HUES6 (cell line): ENCODE measurements at regions not wholly inside any gene's neighbourhood (a gene's known extent, or its start where the extent isn't known, plus 50 kb on each side); places are given as distances from the start of the nearest gene placed in this dataset.
"Not testable (repeated sequence)": the region's sequence is repeated elsewhere in the genome, so short reads cannot be mapped to it uniquely, and the experiment has no call there.

Experiments used
- H3K27ac ChIP-seq: 2 replicates; pipeline ENCODE4 v1.7.0; 2013; ENCODE audit warnings: low read depth, mild to moderate bottlenecking, low read length, inconsistent platforms
- H3K27me3 ChIP-seq: 2 replicates; pipeline ENCODE4 v1.6.1; 2013; ENCODE audit warnings: low read length; ENCODE audit not compliant: control insufficient read depth, insufficient read depth
- H3K36me3 ChIP-seq: 2 replicates; pipeline ENCODE4 v1.6.1; 2013; ENCODE audit warnings: low read length; ENCODE audit not compliant: control insufficient read depth, insufficient read depth
- H3K4me1 ChIP-seq: 2 replicates; pipeline ENCODE4 v1.6.1; 2013; ENCODE audit warnings: low read length; ENCODE audit not compliant: control insufficient read depth, insufficient read depth
- H3K4me3 ChIP-seq: 2 replicates; pipeline ENCODE4 v1.5.1; 2013; ENCODE audit warnings: low read depth, low read length
- H3K9ac ChIP-seq: one replicate; pipeline ENCODE4 v1.6.1; 2013; ENCODE audit warnings: mild to moderate bottlenecking, low read length
- H3K9me3 ChIP-seq: 2 replicates; pipeline ENCODE4 v1.6.1; 2013; ENCODE audit warnings: low read depth, low read length; ENCODE audit not compliant: control insufficient read depth, insufficient read depth

GRCh38 chr5:25339541-25339940 is 694.8 kb upstream of the CDH10 start:
- Histone ChIP-seq H3K4me3 (no peak overlapping the region), H3K27ac (no peak overlapping the region), H3K9me3 (no peaks in the 10 kb centered on the region), H3K4me1 (no peaks in the 10 kb centered on the region), H3K9ac (no peak overlapping the region), H3K36me3 (no peaks in the 10 kb centered on the region), H3K27me3 (no peaks in the 10 kb centered on the region)

GRCh38 chr5:25334350-25334749 is 689.6 kb upstream of the CDH10 start:
- Histone ChIP-seq H3K27me3 (no peaks in the 10 kb centered on the region), H3K27ac (no peak overlapping the region)

GRCh38 chr5:25330721-25331120 is 685.9 kb upstream of the CDH10 start:
- Histone ChIP-seq H3K36me3 (no peaks in the 10 kb centered on the region), H3K27ac (no peak overlapping the region), H3K27me3 (no peaks in the 10 kb centered on the region), H3K9me3 (peaks cover 10% of the 10 kb centered on the region), H3K4me3 (no peak overlapping the region), H3K9ac (no peak overlapping the region), H3K4me1 (no peaks in the 10 kb centered on the region)

More at GRCh38 chr5:25334350-25334749, 689.6 kb upstream of the CDH10 start:
- Histone ChIP-seq H3K4me3 (no peak overlapping the region), H3K36me3 (no peaks in the 10 kb centered on the region), H3K9ac (no peak overlapping the region), H3K9me3 (peaks cover 10% of the 10 kb centered on the region), H3K4me1 (no peaks in the 10 kb centered on the region)

- Histone ChIP-seq H3K27ac (no peak overlapping the region), H3K4me1 (no peaks in the 10 kb centered on the region), H3K27me3 (no peaks in the 10 kb centered on the region), H3K4me3 (no peak overlapping the region), H3K9me3 (peaks cover 10% of the 10 kb centered on the region), H3K9ac (no peak overlapping the region), H3K36me3 (no peaks in the 10 kb centered on the region)
Measured at GRCh38 chr5:25327172-25327571, 682.4 kb upstream of the CDH10 start.

- Histone ChIP-seq H3K27ac (no peak overlapping the region), H3K4me3 (no peak overlapping the region)
Measured at GRCh38 chr5:25301836-25302235, 657.1 kb upstream of the CDH10 start.

GRCh38 chr5:25295067-25295466 is 650.3 kb upstream of the CDH10 start:
- no peak overlapping the region for H3K9ac ChIP-seq
- H3K9me3 ChIP-seq: no peaks in the 10 kb centered on the region
- no peak overlapping the region for H3K4me3 ChIP-seq
- H3K36me3 ChIP-seq: no peaks in the 10 kb centered on the region
- no peak overlapping the region for H3K27ac ChIP-seq
- H3K4me1 ChIP-seq: no peaks in the 10 kb centered on the region
- H3K27me3 ChIP-seq: no peaks in the 10 kb centered on the region

More at GRCh38 chr5:25301836-25302235, 657.1 kb upstream of the CDH10 start:
- Histone ChIP-seq H3K36me3 (no peaks in the 10 kb centered on the region), H3K9me3 (no peaks in the 10 kb centered on the region), H3K27me3 (no peaks in the 10 kb centered on the region), H3K9ac (no peak overlapping the region), H3K4me1 (no peaks in the 10 kb centered on the region)

- H3K4me1 ChIP-seq, H3K27me3 ChIP-seq, H3K4me3 ChIP-seq, H3K36me3 ChIP-seq, H3K9ac ChIP-seq, H3K9me3 ChIP-seq, H3K27ac ChIP-seq: not testable (repeated sequence)
Measured at GRCh38 chr5:25289766-25290165, 645.0 kb upstream of the CDH10 start.

GRCh38 chr5:25286319-25286718 is 641.5 kb upstream of the CDH10 start:
- Histone ChIP-seq H3K4me1 (no peaks in the 10 kb centered on the region), H3K27ac (no peak overlapping the region), H3K4me3 (no peak overlapping the region), H3K9ac (no peak overlapping the region), H3K27me3 (no peaks in the 10 kb centered on the region), H3K36me3 (no peaks in the 10 kb centered on the region), H3K9me3 (no peaks in the 10 kb centered on the region)

GRCh38 chr5:25285136-25285535 is 640.4 kb upstream of the CDH10 start:
- no peak overlapping the region for H3K4me3 ChIP-seq

GRCh38 chr5:25263507-25263906 is 618.7 kb upstream of the CDH10 start:
- not testable (repeated sequence) for H3K27me3 ChIP-seq, H3K9me3 ChIP-seq, H3K27ac ChIP-seq, H3K9ac ChIP-seq, H3K4me1 ChIP-seq, H3K36me3 ChIP-seq, H3K4me3 ChIP-seq

More at GRCh38 chr5:25285136-25285535, 640.4 kb upstream of the CDH10 start:
- Histone ChIP-seq H3K4me1 (no peaks in the 10 kb centered on the region), H3K27ac (no peak overlapping the region), H3K9me3 (no peaks in the 10 kb centered on the region), H3K27me3 (no peaks in the 10 kb centered on the region), H3K9ac (no peak overlapping the region), H3K36me3 (no peaks in the 10 kb centered on the region)

- Histone ChIP-seq H3K27ac (no peak overlapping the region), H3K4me1 (no peaks in the 10 kb centered on the region), H3K4me3 (no peak overlapping the region), H3K27me3 (no peaks in the 10 kb centered on the region), H3K9me3 (no peaks in the 10 kb centered on the region), H3K36me3 (no peaks in the 10 kb centered on the region), H3K9ac (no peak overlapping the region)
Measured at GRCh38 chr5:25262221-25262620, 617.4 kb upstream of the CDH10 start.

GRCh38 chr5:25255128-25255527 is 610.4 kb upstream of the CDH10 start:
- H3K36me3 ChIP-seq: no peaks in the 10 kb centered on the region
- no peaks in the 10 kb centered on the region for H3K4me1 ChIP-seq
- no peaks in the 10 kb centered on the region for H3K27me3 ChIP-seq
- H3K9me3 ChIP-seq: no peaks in the 10 kb centered on the region
- H3K4me3 ChIP-seq: no peak overlapping the region
- no peak overlapping the region for H3K27ac ChIP-seq
- H3K9ac ChIP-seq: no peak overlapping the region
